GM23338 (cell line): ENCODE measurements at regions not wholly inside any gene's neighbourhood (a gene's known extent, or its start where the extent isn't known, plus 50 kb on each side); places are given as distances from the start of the nearest gene placed in this dataset.

ENCODE experiments used
- ATAC-seq: fragments of 200-7000 bp; cut with Tn5 transposase; 3 replicates; pipeline ENCODE4 v1.9.1; 2020
- DNase-seq: peaks from one replicate; pipeline ENCODE4 v3.0.0-alpha.2; 2015; ENCODE audit warnings: low spot score
- H2AFZ ChIP-seq: fragments of 200-600 bp; sonication (generic); 2 replicates; pipeline ENCODE4 v1.8.0; 2016; ENCODE audit warnings: antibody characterized with exemption, mild to moderate bottlenecking, moderate library complexity
- H3F3A ChIP-seq: fragments of 200-600 bp; sonication (generic); replicated peaks from 2 replicates; pipeline ENCODE4 v1.8.0; 2017; ENCODE audit warnings: antibody characterized with exemption, mixed run types, low read depth
- H3K27ac ChIP-seq: fragments of 200-600 bp; sonication (generic); 2 replicates; pipeline ENCODE4 v1.6.1; 2016; ENCODE audit warnings: low read depth
- H3K27me3 ChIP-seq: fragments of 200-600 bp; sonication (generic); 2 replicates; pipeline ENCODE4 v1.8.0; 2016; ENCODE audit warnings: mild to moderate bottlenecking, mixed run types, moderate library complexity; ENCODE audit not compliant: insufficient read depth
- H3K36me3 ChIP-seq: fragments of 200-600 bp; sonication (generic); 2 replicates; pipeline ENCODE4 v1.8.0; 2016; ENCODE audit warnings: mild to moderate bottlenecking; ENCODE audit not compliant: insufficient read depth
- H3K4me1 ChIP-seq: fragments of 200-600 bp; sonication (generic); 2 replicates; pipeline ENCODE4 v1.8.0; 2016; ENCODE audit warnings: mild to moderate bottlenecking, moderate library complexity; ENCODE audit not compliant: insufficient read depth
- H3K4me2 ChIP-seq: fragments of 200-600 bp; sonication (generic); 2 replicates; pipeline ENCODE4 v1.7.1; 2017; ENCODE audit warnings: mixed run types
- H3K4me3 ChIP-seq: fragments of 200-600 bp; sonication (generic); 2 replicates; pipeline ENCODE4 v1.6.1; 2016; ENCODE audit warnings: mixed run types
- H3K79me2 ChIP-seq: fragments of 200-600 bp; sonication (generic); replicated peaks from 2 replicates; pipeline ENCODE4 v1.8.0; 2017; ENCODE audit warnings: mild to moderate bottlenecking; ENCODE audit not compliant: insufficient read depth
- H3K9me2 ChIP-seq: fragments of 200-600 bp; sonication (generic); 2 replicates; pipeline ENCODE4 v1.8.0; 2017; ENCODE audit not compliant: insufficient read depth
- H4K20me1 ChIP-seq: fragments of 200-600 bp; sonication (generic); replicated peaks from 2 replicates; pipeline ENCODE4 v1.8.0; 2017; ENCODE audit warnings: mild to moderate bottlenecking; ENCODE audit not compliant: insufficient read depth
- H3K27ac Mint-ChIP-seq: 2 replicates; pipeline ENCODE4 v1.8.0; 2020; ENCODE audit warnings: inconsistent platforms, mild to moderate bottlenecking, moderate library complexity, mixed read lengths
- H3K27me3 Mint-ChIP-seq: 3 replicates; pipeline ENCODE4 v1.8.0; 2022; ENCODE audit warnings: low read depth, mild to moderate bottlenecking, moderate library complexity, mixed read lengths, inconsistent platforms; ENCODE audit not compliant: insufficient read depth, poor library complexity
- H3K36me3 Mint-ChIP-seq: 3 replicates; pipeline ENCODE4 v1.8.0; 2021; ENCODE audit warnings: low read depth, mild to moderate bottlenecking, inconsistent platforms, moderate library complexity, mixed read lengths
- H3K4me1 Mint-ChIP-seq: 3 replicates; pipeline ENCODE4 v1.8.0; 2020; ENCODE audit warnings: mild to moderate bottlenecking, inconsistent platforms, mixed read lengths
- H3K4me3 Mint-ChIP-seq: 3 replicates; pipeline ENCODE4 v1.8.0; 2021; ENCODE audit warnings: moderate library complexity, mild to moderate bottlenecking, inconsistent platforms, mixed read lengths
- H3K9me3 Mint-ChIP-seq: 3 replicates; pipeline ENCODE4 v1.8.0; 2020; ENCODE audit warnings: moderate library complexity, mild to moderate bottlenecking, inconsistent platforms, mixed read lengths
- CREB1 ChIP-seq: fragments of 250-450 bp; sonication (Bioruptor Pico); IDR thresholded peaks from 2 replicates; pipeline ENCODE4 v1.5.0; 2020; ENCODE audit warnings: low read depth, mild to moderate bottlenecking, moderate library complexity
- CTCF ChIP-seq, 2 experiments: fragments of 200-600 bp in 1 of 2; sonication (generic) in 1 of 2; conservative IDR thresholded peaks; 2 replicates each; pipeline versions ENCODE4 v1.5.1 to v1.6.1; 2016 to 2017; ENCODE audit warnings: antibody characterized with exemption in 2 of 2, low read depth in 2 of 2, mild to moderate bottlenecking in 2 of 2, moderate library complexity in 1 of 2
- ETS1 ChIP-seq: IDR thresholded peaks from 2 replicates; pipeline ENCODE4 v1.6.1; 2016; ENCODE audit warnings: antibody characterized with exemption
- EZH2 ChIP-seq: fragments of 200-600 bp; sonication (generic); IDR thresholded peaks from one replicate; pipeline ENCODE4 v1.8.0; 2017; ENCODE audit warnings: antibody characterized with exemption, mild to moderate bottlenecking, low read depth; ENCODE audit not compliant: unreplicated experiment
- EZH2phosphoT487 ChIP-seq: fragments of 200-600 bp; sonication (generic); IDR thresholded peaks from one replicate; pipeline ENCODE4 v1.8.1; 2018; ENCODE audit warnings: antibody characterized with exemption; ENCODE audit not compliant: unreplicated experiment
- REST ChIP-seq: IDR thresholded peaks from one replicate; pipeline ENCODE4 v1.6.1; 2018; ENCODE audit warnings: antibody characterized with exemption; ENCODE audit not compliant: unreplicated experiment
- STAT1 ChIP-seq: IDR thresholded peaks from one replicate; pipeline ENCODE4 v1.6.1; 2016; ENCODE audit warnings: antibody characterized with exemption; ENCODE audit not compliant: unreplicated experiment
- ZNF114 ChIP-seq: fragments of 250-450 bp; sonication (Bioruptor Pico); IDR thresholded peaks from 2 replicates; pipeline ENCODE4 v1.5.0; 2020; ENCODE audit warnings: mild to moderate bottlenecking, moderate library complexity
- TF ChIP-seq, protein P1 (sequence below): fragments of 250-450 bp; sonication (Bioruptor Pico); IDR thresholded peaks from 2 replicates; pipeline ENCODE4 v1.5.0; 2020; ENCODE audit warnings: mild to moderate bottlenecking, moderate library complexity

- TF ChIP-seq REST (no peak), EZH2 (no peak), STAT1 (no peak), ETS1 (no peak), ZNF114 (CRISPR knock-in tag) (no peak)
These were observed 129.7 kb upstream of the SIX2 start (continued) for GRCh38 chr2:45138904-45139303.

DNA sequence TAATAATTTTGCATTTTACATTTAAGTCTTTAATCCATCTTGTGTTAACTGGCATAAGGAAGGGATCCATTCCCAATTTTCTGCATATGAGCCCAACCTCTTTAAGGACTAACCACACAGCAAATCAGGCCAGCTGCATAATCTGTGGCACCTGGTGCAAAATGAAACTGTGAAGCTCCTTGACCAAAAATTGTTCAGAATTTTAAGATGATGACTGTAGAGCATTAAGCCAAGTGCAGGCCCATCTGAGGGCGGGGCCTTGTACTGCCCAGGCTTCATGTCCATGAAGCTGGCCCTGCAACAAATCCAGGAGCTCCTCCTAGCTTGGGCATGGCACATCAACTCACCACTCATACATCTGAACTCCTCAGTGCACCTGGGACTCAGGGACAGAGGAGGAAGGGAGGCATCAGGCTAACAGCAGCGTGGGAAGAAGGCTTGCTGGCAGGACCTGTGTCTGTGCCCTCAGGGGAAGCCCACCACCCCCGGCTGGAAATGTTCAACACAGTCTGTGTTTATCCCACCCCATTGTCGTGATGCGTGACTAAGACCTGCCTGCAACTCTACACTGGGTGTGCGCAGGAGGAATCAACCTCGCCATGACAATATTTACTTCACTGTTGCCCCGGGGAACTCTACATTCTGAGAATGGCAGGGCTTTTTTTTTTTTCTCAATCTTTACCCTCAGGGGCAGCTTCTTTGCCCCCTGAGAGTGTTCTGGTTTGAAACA, 128.9 kb upstream of the SIX2 start:
- Mint-ChIP-seq H3K36me3 (no peaks in the 10 kb centered on the region), H3K9me3 (no peaks in the 10 kb centered on the region; the same call in 2 of the 3 replicates), H3K4me3 (no peak overlapping the region), H3K27me3 (no peaks in the 10 kb centered on the region), H3K4me1 (peaks cover 12% of the 10 kb centered on the region), H3K27ac (no peak overlapping the region)
- no peaks in the 10 kb centered on the region for H3K79me2 ChIP-seq
- no peak for ATAC-seq
- no peak overlapping the region for H3K27ac ChIP-seq
- DNase-seq: no peak
- H3F3A ChIP-seq: no peaks in the 10 kb centered on the region
- no peak overlapping the region for H2AFZ ChIP-seq
- H3K4me1 ChIP-seq: peaks cover 6% of the 10 kb centered on the region; the same call in 1 of the 2 replicates
- no peak overlapping the region for H3K4me3 ChIP-seq
- H3K4me2 ChIP-seq: no peak overlapping the region
- H3K9me2 ChIP-seq: peaks cover 20% of the 10 kb centered on the region; the same call in 1 of the 2 replicates
- no peaks in the 10 kb centered on the region for H3K27me3 ChIP-seq
- no peaks in the 10 kb centered on the region for H4K20me1 ChIP-seq
- no peaks in the 10 kb centered on the region for H3K36me3 ChIP-seq
- TF ChIP-seq ZNF114 (CRISPR knock-in tag) (no peak), CREB1 (CRISPR knock-in tag) (no peak), CTCF (conservative IDR thresholded peaks at IDR 0.05; ENCODE audit: low read depth in 2 of 2) (no peak), EZH2phosphoT487 (no peak)
- TF ChIP-seq, protein P1, sequence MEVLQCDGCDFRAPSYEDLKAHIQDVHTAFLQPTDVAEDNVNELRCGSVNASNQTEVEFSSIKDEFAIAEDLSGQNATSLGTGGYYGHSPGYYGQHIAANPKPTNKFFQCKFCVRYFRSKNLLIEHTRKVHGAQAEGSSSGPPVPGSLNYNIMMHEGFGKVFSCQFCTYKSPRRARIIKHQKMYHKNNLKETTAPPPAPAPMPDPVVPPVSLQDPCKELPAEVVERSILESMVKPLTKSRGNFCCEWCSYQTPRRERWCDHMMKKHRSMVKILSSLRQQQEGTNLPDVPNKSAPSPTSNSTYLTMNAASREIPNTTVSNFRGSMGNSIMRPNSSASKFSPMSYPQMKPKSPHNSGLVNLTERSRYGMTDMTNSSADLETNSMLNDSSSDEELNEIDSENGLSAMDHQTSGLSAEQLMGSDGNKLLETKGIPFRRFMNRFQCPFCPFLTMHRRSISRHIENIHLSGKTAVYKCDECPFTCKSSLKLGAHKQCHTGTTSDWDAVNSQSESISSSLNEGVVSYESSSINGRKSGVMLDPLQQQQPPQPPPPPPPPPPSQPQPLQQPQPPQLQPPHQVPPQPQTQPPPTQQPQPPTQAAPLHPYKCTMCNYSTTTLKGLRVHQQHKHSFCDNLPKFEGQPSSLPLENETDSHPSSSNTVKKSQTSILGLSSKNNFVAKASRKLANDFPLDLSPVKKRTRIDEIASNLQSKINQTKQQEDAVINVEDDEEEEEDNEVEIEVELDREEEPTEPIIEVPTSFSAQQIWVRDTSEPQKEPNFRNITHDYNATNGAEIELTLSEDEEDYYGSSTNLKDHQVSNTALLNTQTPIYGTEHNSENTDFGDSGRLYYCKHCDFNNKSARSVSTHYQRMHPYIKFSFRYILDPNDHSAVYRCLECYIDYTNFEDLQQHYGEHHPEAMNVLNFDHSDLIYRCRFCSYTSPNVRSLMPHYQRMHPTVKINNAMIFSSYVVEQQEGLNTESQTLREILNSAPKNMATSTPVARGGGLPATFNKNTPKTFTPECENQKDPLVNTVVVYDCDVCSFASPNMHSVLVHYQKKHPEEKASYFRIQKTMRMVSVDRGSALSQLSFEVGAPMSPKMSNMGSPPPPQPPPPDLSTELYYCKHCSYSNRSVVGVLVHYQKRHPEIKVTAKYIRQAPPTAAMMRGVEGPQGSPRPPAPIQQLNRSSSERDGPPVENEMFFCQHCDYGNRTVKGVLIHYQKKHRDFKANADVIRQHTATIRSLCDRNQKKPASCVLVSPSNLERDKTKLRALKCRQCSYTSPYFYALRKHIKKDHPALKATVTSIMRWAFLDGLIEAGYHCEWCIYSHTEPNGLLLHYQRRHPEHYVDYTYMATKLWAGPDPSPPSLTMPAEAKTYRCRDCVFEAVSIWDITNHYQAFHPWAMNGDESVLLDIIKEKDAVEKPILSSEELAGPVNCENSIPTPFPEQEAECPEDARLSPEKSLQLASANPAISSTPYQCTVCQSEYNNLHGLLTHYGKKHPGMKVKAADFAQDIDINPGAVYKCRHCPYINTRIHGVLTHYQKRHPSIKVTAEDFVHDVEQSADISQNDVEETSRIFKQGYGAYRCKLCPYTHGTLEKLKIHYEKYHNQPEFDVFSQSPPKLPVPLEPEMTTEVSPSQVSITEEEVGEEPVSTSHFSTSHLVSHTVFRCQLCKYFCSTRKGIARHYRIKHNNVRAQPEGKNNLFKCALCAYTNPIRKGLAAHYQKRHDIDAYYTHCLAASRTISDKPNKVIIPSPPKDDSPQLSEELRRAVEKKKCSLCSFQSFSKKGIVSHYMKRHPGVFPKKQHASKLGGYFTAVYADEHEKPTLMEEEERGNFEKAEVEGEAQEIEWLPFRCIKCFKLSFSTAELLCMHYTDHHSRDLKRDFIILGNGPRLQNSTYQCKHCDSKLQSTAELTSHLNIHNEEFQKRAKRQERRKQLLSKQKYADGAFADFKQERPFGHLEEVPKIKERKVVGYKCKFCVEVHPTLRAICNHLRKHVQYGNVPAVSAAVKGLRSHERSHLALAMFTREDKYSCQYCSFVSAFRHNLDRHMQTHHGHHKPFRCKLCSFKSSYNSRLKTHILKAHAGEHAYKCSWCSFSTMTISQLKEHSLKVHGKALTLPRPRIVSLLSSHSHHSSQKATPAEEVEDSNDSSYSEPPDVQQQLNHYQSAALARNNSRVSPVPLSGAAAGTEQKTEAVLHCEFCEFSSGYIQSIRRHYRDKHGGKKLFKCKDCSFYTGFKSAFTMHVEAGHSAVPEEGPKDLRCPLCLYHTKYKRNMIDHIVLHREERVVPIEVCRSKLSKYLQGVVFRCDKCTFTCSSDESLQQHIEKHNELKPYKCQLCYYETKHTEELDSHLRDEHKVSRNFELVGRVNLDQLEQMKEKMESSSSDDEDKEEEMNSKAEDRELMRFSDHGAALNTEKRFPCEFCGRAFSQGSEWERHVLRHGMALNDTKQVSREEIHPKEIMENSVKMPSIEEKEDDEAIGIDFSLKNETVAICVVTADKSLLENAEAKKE (CRISPR knock-in tag): no peak
